ENCODE measurements at regions not wholly inside any gene's neighbourhood (a gene's known extent, or its start where the extent isn't known, plus 50 kb on each side); places are given as distances from the start of the nearest gene placed in this dataset.

DNA sequence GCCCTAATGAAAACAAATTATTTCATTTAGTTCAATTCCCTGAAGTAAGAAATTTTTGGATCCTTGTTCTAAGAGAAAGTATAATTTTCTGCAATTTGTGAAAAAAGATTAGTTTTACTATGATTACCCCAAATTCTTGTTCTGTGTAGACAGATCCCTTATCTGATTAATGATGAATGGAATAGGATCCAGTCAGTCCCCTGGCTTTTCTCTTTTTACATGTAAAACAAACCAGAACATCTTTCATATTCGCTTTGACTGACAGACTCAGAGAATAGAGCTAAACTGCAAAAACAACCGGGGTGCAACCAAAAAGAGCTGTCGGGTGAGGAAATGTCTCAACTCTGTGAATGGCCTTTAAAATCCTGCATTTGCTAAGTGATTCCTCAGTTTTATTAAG, 93.4 kb upstream of the VEGFC start:
- TF ChIP-seq GATA2 (IDR thresholded peaks at IDR 0.05; ENCODE audit: low read depth, low read length), result no peak
- TF ChIP-seq GATA3 (IDR thresholded peaks at IDR 0.05; ENCODE audit: low read depth, low read length), result no peak
